SKM-1 (cell line): ENCODE measurements at regions not wholly inside any gene's neighbourhood (a gene's known extent, or its start where the extent isn't known, plus 50 kb on each side); places are given as distances from the start of the nearest gene placed in this dataset.
A peak's percentile ranks its signal among the peaks of the same experiment; 100 is the strongest.
"Not testable (repeated sequence)": the region's sequence is repeated elsewhere in the genome, so short reads cannot be mapped to it uniquely, and the experiment has no call there.

Experiments
- DNase-seq: peaks from one replicate; lab custom pipeline; 2025; ENCODE audit not compliant: unreplicated experiment; lab: John Stamatoyannopoulos, UW

GRCh38 chr10:29363930-29364329 lies 75.1 kb downstream of the LYZL1 start:
- DNase-seq, result not testable (repeated sequence)

GRCh38 chr10:29366206-29366605 lies 77.3 kb downstream of the LYZL1 start:
- DNase-seq, result not testable (repeated sequence)

GRCh38 chr10:29369419-29369818 lies 80.5 kb downstream of the LYZL1 start:
- no peak for DNase-seq

- DNase-seq, result no peak
Measured at GRCh38 chr10:29370097-29371092, 81.5 kb downstream of the LYZL1 start.

GRCh38 chr10:29372920-29373319 lies 84.0 kb downstream of the LYZL1 start:
- no peak for DNase-seq

- DNase-seq, result no peak
Measured at GRCh38 chr10:29374162-29374561, 85.3 kb downstream of the LYZL1 start.

GRCh38 chr10:29375888-29376287 lies 87.0 kb downstream of the LYZL1 start:
- DNase-seq, result no peak

- DNase-seq, result peak; percentile 2
Measured at GRCh38 chr10:29377333-29377961, 88.6 kb downstream of the LYZL1 start.

GRCh38 chr10:29378106-29378505 lies 89.2 kb downstream of the LYZL1 start:
- no peak for DNase-seq

- no peak for DNase-seq
Measured at GRCh38 chr10:29379208-29379607, 90.3 kb downstream of the LYZL1 start.

- not testable (repeated sequence) for DNase-seq
Measured at GRCh38 chr10:29379777-29380598, 91.1 kb downstream of the LYZL1 start.

- DNase-seq, result not testable (repeated sequence)
Measured at GRCh38 chr10:29380599-29381511, 92.0 kb downstream of the LYZL1 start.

- no peak for DNase-seq
Measured at GRCh38 chr10:29386342-29386999, 97.6 kb downstream of the LYZL1 start.

- no peak for DNase-seq
Measured at GRCh38 chr10:29387269-29387668, 98.4 kb downstream of the LYZL1 start.

- not testable (repeated sequence) for DNase-seq
Measured at GRCh38 chr10:29388112-29388511, 99.2 kb downstream of the LYZL1 start.

- DNase-seq, result no peak
Measured at GRCh38 chr10:29389493-29389892, 100.6 kb downstream of the LYZL1 start.

- DNase-seq, result no peak
Measured at GRCh38 chr10:29389935-29390334, 101.1 kb downstream of the LYZL1 start.

- DNase-seq, result peak; percentile 7
Measured at GRCh38 chr10:29392376-29393021, 103.6 kb downstream of the LYZL1 start.

GRCh38 chr10:29394321-29394932 lies 105.6 kb downstream of the LYZL1 start:
- no peak for DNase-seq
